Stimulated activated CD8-positive, alpha-beta memory T cell treated with anti-CD3 and anti-CD28 coated beads, Interleukin-7, amount 100 ng/mL, for 24 hours (primary cell): ENCODE measurements at regions not wholly inside any gene's neighbourhood (a gene's known extent, or its start where the extent isn't known, plus 50 kb on each side); places are given as distances from the start of the nearest gene placed in this dataset.

Source experiments
- DNase-seq: peaks from one replicate; pipeline ENCODE4 v3.0.0-alpha.2; 2020; ENCODE audit warnings: low read depth

GRCh38 chr10:21203473-21204107 lies 306.5 kb upstream of the NEBL start:
- DNase-seq: no peak

- no peak for DNase-seq
These were observed 305.8 kb upstream of the NEBL start for GRCh38 chr10:21202776-21203462.

- DNase-seq: no peak
These were observed 302.4 kb upstream of the NEBL start for GRCh38 chr10:21199501-21199900.

- DNase-seq: no peak
These were observed 300.7 kb upstream of the NEBL start for GRCh38 chr10:21197838-21198237.

GRCh38 chr10:21196822-21197395 lies 299.8 kb upstream of the NEBL start:
- DNase-seq: no peak

GRCh38 chr10:21195252-21195651 lies 298.1 kb upstream of the NEBL start:
- no peak for DNase-seq

- no peak for DNase-seq
These were observed 297.4 kb upstream of the NEBL start for GRCh38 chr10:21194510-21194993.

GRCh38 chr10:21193196-21193595 lies 296.1 kb upstream of the NEBL start:
- no peak for DNase-seq

- no peak for DNase-seq
These were observed 294.4 kb upstream of the NEBL start for GRCh38 chr10:21191512-21191911.

- DNase-seq: no peak
These were observed 287.9 kb upstream of the NEBL start for GRCh38 chr10:21184984-21185383.

GRCh38 chr10:21184216-21184615 lies 287.1 kb upstream of the NEBL start:
- no peak for DNase-seq

- DNase-seq: no peak
These were observed 285.9 kb upstream of the NEBL start for GRCh38 chr10:21183025-21183424.

GRCh38 chr10:21181451-21181850 lies 284.3 kb upstream of the NEBL start:
- DNase-seq: no peak

GRCh38 chr10:21180604-21181003 lies 283.5 kb upstream of the NEBL start:
- no peak for DNase-seq

- DNase-seq: no peak
These were observed 279.9 kb upstream of the NEBL start for GRCh38 chr10:21176934-21177480.

- no peak for DNase-seq
These were observed 278.7 kb upstream of the NEBL start for GRCh38 chr10:21175797-21176196.

GRCh38 chr10:21174715-21175495 lies 277.8 kb upstream of the NEBL start:
- DNase-seq: no peak

GRCh38 chr10:21173802-21174714 lies 276.9 kb upstream of the NEBL start:
- DNase-seq: no peak

- no peak for DNase-seq
These were observed 276.1 kb upstream of the NEBL start for GRCh38 chr10:21172930-21173801.

GRCh38 chr10:21172542-21172929 lies 275.4 kb upstream of the NEBL start:
- DNase-seq: no peak
